B cell (primary cell): ENCODE measurements at regions not wholly inside any gene's neighbourhood (a gene's known extent, or its start where the extent isn't known, plus 50 kb on each side); places are given as distances from the start of the nearest gene placed in this dataset.

Experiments used
- ATAC-seq: fragments of 200-7000 bp; cut with Tn5 transposase; one replicate; pipeline ENCODE4 v1.10.0; 2021; ENCODE audit warnings: low read depth, mild to moderate bottlenecking, moderate number of reproducible peaks, moderate library complexity
- CTCF ChIA-PET: fragments of 350-600 bp; sonication (Branson Sonifier 250); formaldehyde crosslinking; loops from one replicate; lab custom pipeline; 2021; ENCODE audit warnings: antibody characterized with exemption, inconsistent platforms; lab: Charles Lee
- POLR2A ChIA-PET: fragments of 350-600 bp; sonication (Branson Sonifier 250); formaldehyde crosslinking; loops from one replicate; lab custom pipeline; 2021; ENCODE audit warnings: antibody characterized with exemption; lab: Charles Lee
- DNase-seq: peaks from one replicate; pipeline ENCODE4 v3.0.0; 2013
- H2AFZ ChIP-seq: 2 replicates; pipeline ENCODE4 v1.6.1; 2012; ENCODE audit warnings: mild to moderate bottlenecking, low read depth, low read length; ENCODE audit not compliant: insufficient read depth, poor library complexity, severe bottlenecking
- H3K27ac ChIP-seq, 2 donors: 1 replicate in 1 of 2; 2 replicates in 1 of 2; pipeline ENCODE4 v1.5.1; 2012 to 2013; ENCODE audit warnings: low read length in 2 of 2, mild to moderate bottlenecking in 2 of 2, moderate library complexity in 1 of 2
- H3K27me3 ChIP-seq, 4 experiments: fragments of 200-600 bp in 1 of 4; sonication (generic) in 1 of 4; replicated peaks in 1 of 4; 1 replicate in 2 of 4; 2 replicates in 2 of 4; pipeline versions ENCODE4 v1.6.1 to v1.7.0; 2013 to 2016; ENCODE audit warnings: low read length in 3 of 4, mild to moderate bottlenecking in 2 of 4, mixed read lengths in 1 of 4, moderate library complexity in 1 of 4; ENCODE audit not compliant: insufficient read depth in 4 of 4, control insufficient read depth in 3 of 4; ENCODE audit errors: control extremely low read depth in 1 of 4
- H3K36me3 ChIP-seq, 2 experiments: replicated peaks in 1 of 2; 1 replicate in 1 of 2; 2 replicates in 1 of 2; pipeline versions ENCODE4 v1.6.1 to v1.7.1; 2013; ENCODE audit warnings: low read length in 1 of 2; ENCODE audit not compliant: insufficient read depth in 2 of 2, control insufficient read depth in 1 of 2; ENCODE audit errors: control extremely low read depth in 1 of 2, extremely low read depth in 1 of 2
- H3K4me1 ChIP-seq, 2 donors: fragments of 200-600 bp in 1 of 2; sonication (generic) in 1 of 2; 1 replicate in 1 of 2; 2 replicates in 1 of 2; pipeline versions ENCODE4 v1.5.1 to v1.6.1; 2013 to 2017; ENCODE audit warnings: low read length in 2 of 2; ENCODE audit not compliant: control insufficient read depth in 2 of 2, insufficient read depth in 2 of 2
- H3K4me2 ChIP-seq: replicated peaks from 2 replicates; pipeline ENCODE3; 2012; ENCODE audit warnings: mild to moderate bottlenecking, low read depth, low read length; ENCODE audit not compliant: poor library complexity, severe bottlenecking
- H3K4me3 ChIP-seq, 5 experiments: fragments of 200-600 bp in 1 of 5; sonication (generic) in 1 of 5; 1 replicate in 3 of 5; 2 replicates in 2 of 5; pipeline versions ENCODE4 v1.5.1 to v1.7.0; 2011 to 2016; ENCODE audit warnings: low read length in 4 of 5, mild to moderate bottlenecking in 4 of 5, low read depth in 2 of 5, control low read depth in 1 of 5, moderate library complexity in 1 of 5; ENCODE audit not compliant: insufficient read depth in 1 of 5; ENCODE audit errors: control extremely low read depth in 1 of 5, extremely low read depth in 1 of 5
- H3K79me2 ChIP-seq: fragments of 200-600 bp; sonication (generic); one replicate; pipeline ENCODE4 v1.6.0; 2016; ENCODE audit warnings: low read length; ENCODE audit not compliant: control insufficient read depth, insufficient read depth
- H3K9ac ChIP-seq: fragments of 200-600 bp; sonication (generic); 2 replicates; pipeline ENCODE4 v1.6.1; 2017; ENCODE audit warnings: mild to moderate bottlenecking, low read length, moderate library complexity
- H3K9me3 ChIP-seq, 3 donors: one replicate each; pipeline versions ENCODE4 v1.6.1 to v1.7.1; 2013; ENCODE audit warnings: low read length in 2 of 3; ENCODE audit not compliant: control insufficient read depth in 2 of 3, insufficient read depth in 1 of 3; ENCODE audit errors: control extremely low read depth in 1 of 3
- H4K20me1 ChIP-seq: 2 replicates; pipeline ENCODE4 v1.6.0; 2012; ENCODE audit warnings: mild to moderate bottlenecking, low read length; ENCODE audit not compliant: insufficient read depth, control insufficient read depth, poor library complexity, severe bottlenecking
- H3K27ac Mint-ChIP-seq: one replicate; pipeline ENCODE4 v1.8.0; 2021; ENCODE audit warnings: mixed read lengths
- H3K27me3 Mint-ChIP-seq: one replicate; pipeline ENCODE4 v1.8.0; 2021; ENCODE audit warnings: mixed read lengths
- H3K4me1 Mint-ChIP-seq: one replicate; pipeline ENCODE4 v1.8.0; 2021; ENCODE audit warnings: mixed read lengths
- H3K4me3 Mint-ChIP-seq: one replicate; pipeline ENCODE4 v1.8.0; 2021; ENCODE audit warnings: mixed read lengths
- H3K9me3 Mint-ChIP-seq: one replicate; pipeline ENCODE4 v1.8.0; 2022; ENCODE audit warnings: mixed read lengths; ENCODE audit not compliant: insufficient read depth
- EZH2 ChIP-seq: IDR thresholded peaks from 2 replicates; pipeline ENCODE4 v1.6.1; 2012; ENCODE audit warnings: borderline replicate concordance, low read depth, mild to moderate bottlenecking, moderate library complexity, low read length; ENCODE audit not compliant: insufficient read depth, poor library complexity, severe bottlenecking
- WGBS: methylation state at CpG from one replicate; pipeline ENCODE4 v1.1.5; 2013; ENCODE audit warnings: missing lambda C conversion rate; ENCODE audit not compliant: insufficient coverage; 5-methylcytosine and 5-hydroxymethylcytosine counted together
- intact Hi-C: fragments of 100-400 bp; cut with micrococcal nuclease; formaldehyde crosslinking; loops from one replicate; pipeline ENCODE4 v1.10.0; 2022
- TF ChIP-seq, protein P1 (sequence below): fragments of 200-600 bp; IDR thresholded peaks from one replicate; pipeline ENCODE4 v1.8.0; 2022; ENCODE audit warnings: antibody characterized with exemption, mild to moderate bottlenecking

DNA sequence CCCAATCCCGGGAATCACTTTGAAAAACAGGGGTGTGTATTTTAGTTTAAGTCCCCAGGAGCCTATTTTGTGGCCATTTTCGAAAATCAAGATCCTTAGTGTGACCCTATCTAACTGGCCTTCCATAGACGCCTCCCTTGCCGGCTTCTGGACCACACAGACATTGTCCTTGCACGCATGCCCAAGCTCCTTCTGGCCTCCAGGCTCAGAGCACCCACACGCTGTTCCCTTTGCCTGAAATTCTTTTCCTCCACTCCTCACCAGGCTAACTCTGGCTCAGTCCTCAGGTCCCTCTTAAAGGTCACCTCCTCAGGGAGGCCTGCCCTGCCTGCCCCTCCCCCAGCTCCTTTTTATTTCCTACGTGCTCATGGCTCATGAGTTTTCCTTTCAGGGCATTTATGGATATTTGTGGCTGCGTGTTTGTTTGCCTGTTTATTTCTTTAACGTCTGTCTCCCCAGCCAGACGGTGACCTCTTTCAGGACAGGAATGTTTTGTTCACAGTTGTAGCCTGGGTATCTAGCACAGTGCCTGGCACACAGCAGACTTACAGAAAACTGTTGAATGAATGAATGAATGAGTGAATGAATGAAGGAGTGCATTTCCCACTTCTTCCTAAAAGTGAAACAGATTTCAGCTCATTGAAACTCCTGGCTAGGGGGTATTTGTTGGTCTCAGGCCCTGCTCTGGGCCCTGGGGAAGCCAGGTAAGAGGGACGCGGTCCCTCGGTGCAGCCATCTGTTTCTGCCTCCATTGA lies 79.1 kb upstream of the IER5L start:
- Mint-ChIP-seq H3K9me3 (no peaks in the 10 kb centered on the region), H3K4me3 (peak overlapping the region; percentile 19), H3K4me1 (peaks cover 17% of the 10 kb centered on the region), H3K27ac (no peak overlapping the region), H3K27me3 (peaks cover 75% of the 10 kb centered on the region)
- WGBS: 92% methylated on average over 11 of the region's 13 CpGs
- Histone ChIP-seq H3K27me3 (peaks cover 0 to 61% (median 24%) of the 10 kb centered on the region in 4 experiments), H3K9me3 (peaks cover 0 to 12% (median 0%) of the 10 kb centered on the region in 3 donors), H3K4me1 (peaks cover 15 to 23% of the 10 kb centered on the region in 2 donors), H3K9ac (no peak overlapping the region), H3K79me2 (no peaks in the 10 kb centered on the region), H3K27ac (no peak overlapping the region), H3K4me2 (no peak overlapping the region), H3K4me3 (no peak overlapping the region), H4K20me1 (no peaks in the 10 kb centered on the region), H2AFZ (no peak overlapping the region), H3K36me3 (no peaks in the 10 kb centered on the region)
- ChIA-PET POLR2A (no interaction called here), CTCF (interaction anchor here (1.5 kb wide), 1 partner anchor 114 kb away, joined by 3 read pairs; no protein-coding TSS in a partner anchor)
- TF ChIP-seq, protein P1, sequence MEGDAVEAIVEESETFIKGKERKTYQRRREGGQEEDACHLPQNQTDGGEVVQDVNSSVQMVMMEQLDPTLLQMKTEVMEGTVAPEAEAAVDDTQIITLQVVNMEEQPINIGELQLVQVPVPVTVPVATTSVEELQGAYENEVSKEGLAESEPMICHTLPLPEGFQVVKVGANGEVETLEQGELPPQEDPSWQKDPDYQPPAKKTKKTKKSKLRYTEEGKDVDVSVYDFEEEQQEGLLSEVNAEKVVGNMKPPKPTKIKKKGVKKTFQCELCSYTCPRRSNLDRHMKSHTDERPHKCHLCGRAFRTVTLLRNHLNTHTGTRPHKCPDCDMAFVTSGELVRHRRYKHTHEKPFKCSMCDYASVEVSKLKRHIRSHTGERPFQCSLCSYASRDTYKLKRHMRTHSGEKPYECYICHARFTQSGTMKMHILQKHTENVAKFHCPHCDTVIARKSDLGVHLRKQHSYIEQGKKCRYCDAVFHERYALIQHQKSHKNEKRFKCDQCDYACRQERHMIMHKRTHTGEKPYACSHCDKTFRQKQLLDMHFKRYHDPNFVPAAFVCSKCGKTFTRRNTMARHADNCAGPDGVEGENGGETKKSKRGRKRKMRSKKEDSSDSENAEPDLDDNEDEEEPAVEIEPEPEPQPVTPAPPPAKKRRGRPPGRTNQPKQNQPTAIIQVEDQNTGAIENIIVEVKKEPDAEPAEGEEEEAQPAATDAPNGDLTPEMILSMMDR: no peak
- no peak for TF ChIP-seq EZH2
- no peak for DNase-seq
- intact Hi-C loops: no loop called here
- ATAC-seq: no peak

DNA sequence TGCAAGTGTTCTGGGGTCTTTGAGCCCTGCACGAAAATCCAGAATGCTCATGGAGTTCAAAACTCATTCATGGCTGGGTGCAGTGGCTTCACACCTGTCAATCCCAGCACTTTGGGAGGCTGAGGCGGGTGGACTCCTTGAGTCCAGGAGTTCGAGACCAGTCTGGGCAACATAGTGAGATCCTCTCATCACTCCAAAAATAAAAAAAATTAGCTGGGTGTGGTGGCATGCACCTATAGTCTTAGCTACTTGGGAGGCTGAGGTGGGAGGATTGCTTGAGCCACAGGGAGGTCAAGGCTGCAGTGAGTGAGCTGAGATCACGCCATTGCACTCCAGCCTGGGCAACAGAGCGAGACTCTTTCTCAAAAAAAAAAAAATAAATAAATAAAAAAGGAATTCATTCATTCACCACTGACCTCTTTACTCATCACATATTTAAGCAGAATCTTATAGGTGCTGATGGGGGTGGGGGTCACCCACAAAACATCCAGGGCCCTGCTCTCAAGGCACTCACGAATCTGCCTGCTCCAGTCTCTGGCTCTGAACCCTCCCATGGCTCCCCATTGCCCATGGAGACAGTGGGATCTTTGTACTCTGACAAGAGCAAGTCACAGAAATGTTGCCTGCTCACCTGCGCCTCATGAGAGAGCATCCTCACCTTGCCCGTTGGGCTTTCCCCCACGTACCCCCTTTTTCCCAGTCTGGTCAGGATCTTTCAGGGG lies 76.7 kb upstream of the IER5L start:
- peaks cover 71% of the 10 kb centered on the region for H3K27me3 Mint-ChIP-seq
- intact Hi-C loops: no loop called here
- Histone ChIP-seq H3K27me3 (peaks cover 0 to 44% (median 15%) of the 10 kb centered on the region in 4 experiments), H3K36me3 (no peaks in the 10 kb centered on the region), H3K4me2 (no peak overlapping the region), H3K4me1 (peaks cover 15 to 16% of the 10 kb centered on the region in 2 donors), H3K27ac (no peak overlapping the region), H3K9me3 (peaks cover 0 to 12% (median 0%) of the 10 kb centered on the region in 3 donors), H2AFZ (no peak overlapping the region), H3K4me3 (no peak overlapping the region), H3K9ac (no peak overlapping the region), H4K20me1 (no peaks in the 10 kb centered on the region), H3K79me2 (no peaks in the 10 kb centered on the region)
- 73% methylated on average over 3 of the region's 9 CpGs for WGBS
- H3K4me3 Mint-ChIP-seq: no peak overlapping the region
- POLR2A ChIA-PET: no interaction called here
- no peak for TF ChIP-seq EZH2
- CTCF ChIA-PET: no interaction called here
- H3K9me3 Mint-ChIP-seq: no peaks in the 10 kb centered on the region
- no peak for ATAC-seq
- no peak overlapping the region for H3K27ac Mint-ChIP-seq
- peaks cover 14% of the 10 kb centered on the region for H3K4me1 Mint-ChIP-seq
- no peak for DNase-seq
